Dendritic cell treated with granulocyte-macrophage colony-stimulating factor and Interleukin-4, amounts not matched to agents 40 ng/mL and 50 ng/mL, for 4 days (primary cell): ENCODE measurements at regions not wholly inside any gene's neighbourhood (a gene's known extent, or its start where the extent isn't known, plus 50 kb on each side); places are given as distances from the start of the nearest gene placed in this dataset.
"Not testable (repeated sequence)": the region's sequence is repeated elsewhere in the genome, so short reads cannot be mapped to it uniquely, and the experiment has no call there.

ENCODE experiments used
- H3K27ac Mint-ChIP-seq: one replicate; pipeline ENCODE4 v1.8.0; 2022; ENCODE audit warnings: mild to moderate bottlenecking, mixed read lengths
- H3K27me3 Mint-ChIP-seq: one replicate; pipeline ENCODE4 v1.8.0; 2022; ENCODE audit warnings: mild to moderate bottlenecking, mixed read lengths
- H3K36me3 Mint-ChIP-seq: one replicate; pipeline ENCODE4 v1.8.0; 2022; ENCODE audit warnings: low read depth, mixed read lengths
- H3K4me1 Mint-ChIP-seq: one replicate; pipeline ENCODE4 v1.8.0; 2022; ENCODE audit warnings: low read depth, mixed read lengths
- H3K4me3 Mint-ChIP-seq: one replicate; pipeline ENCODE4 v1.8.0; 2022; ENCODE audit warnings: mild to moderate bottlenecking, moderate library complexity, mixed read lengths
- H3K9me3 Mint-ChIP-seq: one replicate; pipeline ENCODE4 v1.8.0; 2022; ENCODE audit warnings: mixed read lengths
- intact Hi-C: fragments of 100-400 bp; cut with micrococcal nuclease; formaldehyde crosslinking; loops from one replicate; pipeline ENCODE4 v1.15.0; 2022

DNA sequence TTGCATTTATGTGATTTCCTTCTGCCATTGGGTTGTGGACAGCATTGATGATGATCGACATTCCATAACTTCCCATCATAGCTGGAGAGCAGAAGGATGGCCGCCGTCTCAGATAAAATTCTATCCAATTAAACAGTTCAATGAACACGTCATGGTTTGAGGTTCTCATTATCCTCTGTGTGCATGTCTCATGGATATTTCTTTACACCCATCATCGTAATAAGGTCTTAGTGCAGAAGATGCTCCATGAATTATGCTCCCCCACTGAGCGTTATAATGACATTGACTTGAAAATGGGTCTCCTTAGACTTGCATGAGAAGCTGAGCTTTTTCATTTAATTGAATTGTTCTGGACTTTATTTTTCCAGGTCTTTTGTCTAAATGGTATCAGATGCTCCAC lies 92.1 kb downstream of the TRIM42 start:
- Mint-ChIP-seq H3K27ac (no peak overlapping the region), H3K9me3 (peaks cover 4% of the 10 kb centered on the region), H3K36me3 (no peaks in the 10 kb centered on the region), H3K4me3 (no peak overlapping the region), H3K4me1 (peaks cover 22% of the 10 kb centered on the region), H3K27me3 (no peaks in the 10 kb centered on the region)
- intact Hi-C loops, result no loop called here

- peaks cover 15% of the 10 kb centered on the region for H3K9me3 Mint-ChIP-seq
- H3K27ac Mint-ChIP-seq, result peak overlapping the region; percentile 69
- H3K36me3 Mint-ChIP-seq, result no peaks in the 10 kb centered on the region
- intact Hi-C loops, result no loop called here
- no peak overlapping the region for H3K4me3 Mint-ChIP-seq
- peaks cover 22% of the 10 kb centered on the region for H3K4me1 Mint-ChIP-seq
- H3K27me3 Mint-ChIP-seq, result no peaks in the 10 kb centered on the region
These were observed 93.3 kb downstream of the TRIM42 start for GRCh38 chr3:140770977-140771667.

GRCh38 chr3:140777631-140778233 lies 99.9 kb downstream of the TRIM42 start:
- intact Hi-C loops, result no loop called here
- no peaks in the 10 kb centered on the region for H3K27me3 Mint-ChIP-seq
- peaks cover 4% of the 10 kb centered on the region for H3K4me1 Mint-ChIP-seq
- no peak overlapping the region for H3K4me3 Mint-ChIP-seq
- no peak overlapping the region for H3K27ac Mint-ChIP-seq
- H3K36me3 Mint-ChIP-seq, result no peaks in the 10 kb centered on the region
- H3K9me3 Mint-ChIP-seq, result peaks cover 26% of the 10 kb centered on the region

DNA sequence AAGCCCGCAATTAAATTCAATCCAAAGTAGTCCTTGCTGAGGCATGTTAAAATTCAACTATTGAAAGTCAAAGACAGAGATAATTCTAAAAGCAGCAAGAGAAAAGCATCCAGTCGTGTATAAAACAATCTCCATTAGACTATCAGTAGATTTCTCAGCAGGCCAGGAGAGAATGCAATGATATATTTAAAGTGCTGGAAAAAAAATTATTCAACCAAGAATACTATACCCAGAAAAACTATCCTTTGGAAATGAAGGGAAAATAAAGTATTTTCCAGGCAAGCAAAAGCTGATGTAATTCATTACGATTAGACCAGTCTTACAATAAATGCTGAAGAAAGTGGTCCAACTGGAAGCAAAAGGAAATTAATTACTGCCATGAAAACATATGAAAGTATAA lies 113.5 kb downstream of the TRIM42 start:
- Mint-ChIP-seq H3K4me3 (no peak overlapping the region), H3K36me3 (no peaks in the 10 kb centered on the region), H3K27ac (no peak overlapping the region), H3K4me1 (no peaks in the 10 kb centered on the region), H3K27me3 (peaks cover 2% of the 10 kb centered on the region), H3K9me3 (peaks cover 20% of the 10 kb centered on the region)
- intact Hi-C loops, result no loop called here

DNA sequence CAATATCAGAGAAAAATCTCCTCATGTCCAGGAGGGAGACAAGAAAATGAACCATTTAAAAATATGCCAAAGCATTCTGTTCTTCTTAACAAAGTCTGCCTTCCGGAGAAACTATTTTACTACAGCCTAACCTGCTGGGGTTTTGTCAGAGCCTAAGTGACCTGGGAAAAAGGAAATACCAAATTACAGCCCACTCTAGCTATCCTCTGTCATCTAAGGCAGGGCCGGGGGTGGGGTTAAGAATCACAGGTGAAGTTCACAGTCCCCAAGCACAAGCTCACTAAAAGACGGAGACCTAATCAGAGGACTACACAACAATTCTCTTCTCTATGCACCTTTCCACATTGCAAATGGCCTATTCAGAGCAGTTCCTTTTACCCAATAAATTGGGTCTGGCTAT lies 116.6 kb downstream of the TRIM42 start:
- Mint-ChIP-seq H3K27ac (no peak overlapping the region), H3K4me1 (no peaks in the 10 kb centered on the region), H3K9me3 (peaks cover 26% of the 10 kb centered on the region), H3K27me3 (peaks cover 2% of the 10 kb centered on the region), H3K4me3 (no peak overlapping the region), H3K36me3 (no peaks in the 10 kb centered on the region)
- intact Hi-C loops, result no loop called here

DNA sequence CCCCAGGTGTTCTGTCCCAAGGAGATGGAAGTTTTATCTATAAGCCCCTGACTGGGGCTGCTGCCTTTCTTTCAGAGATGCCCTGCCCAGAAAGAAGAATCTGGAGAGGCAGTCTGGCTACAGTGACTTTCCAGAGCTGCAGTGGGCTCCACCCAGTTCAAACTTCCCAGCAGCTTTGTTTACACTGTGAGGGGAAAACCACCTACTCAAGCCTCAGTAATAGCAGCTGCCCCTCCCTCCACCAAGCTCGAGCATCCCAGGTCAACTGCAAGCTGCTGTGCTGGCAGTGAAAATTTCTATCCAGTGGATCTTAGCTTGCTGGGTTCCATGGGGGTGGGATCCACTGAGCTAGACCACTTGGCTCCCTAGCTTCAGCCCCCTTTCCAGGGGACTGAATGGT lies 125.0 kb downstream of the TRIM42 start:
- H3K4me1 Mint-ChIP-seq, intact Hi-C loops, H3K4me3 Mint-ChIP-seq, H3K27ac Mint-ChIP-seq, H3K36me3 Mint-ChIP-seq, H3K27me3 Mint-ChIP-seq: not testable (repeated sequence)
- H3K9me3 Mint-ChIP-seq, result peaks cover 42% of the 10 kb centered on the region

- Mint-ChIP-seq H3K36me3 (no peaks in the 10 kb centered on the region), H3K27ac (no peak overlapping the region), H3K4me1 (no peaks in the 10 kb centered on the region), H3K4me3 (no peak overlapping the region), H3K27me3 (peaks cover 9% of the 10 kb centered on the region), H3K9me3 (peaks cover 36% of the 10 kb centered on the region)
- intact Hi-C loops, result no loop called here
These were observed 131.5 kb downstream of the TRIM42 start for GRCh38 chr3:140809316-140809715.

- intact Hi-C loops, result no loop called here
- Mint-ChIP-seq H3K27ac (no peak overlapping the region), H3K9me3 (peaks cover 11% of the 10 kb centered on the region), H3K4me3 (no peak overlapping the region), H3K4me1 (peaks cover 13% of the 10 kb centered on the region), H3K27me3 (no peaks in the 10 kb centered on the region), H3K36me3 (no peaks in the 10 kb centered on the region)
These were observed 125.1 kb upstream of the SLC25A36 start for GRCh38 chr3:140816372-140817195.

DNA sequence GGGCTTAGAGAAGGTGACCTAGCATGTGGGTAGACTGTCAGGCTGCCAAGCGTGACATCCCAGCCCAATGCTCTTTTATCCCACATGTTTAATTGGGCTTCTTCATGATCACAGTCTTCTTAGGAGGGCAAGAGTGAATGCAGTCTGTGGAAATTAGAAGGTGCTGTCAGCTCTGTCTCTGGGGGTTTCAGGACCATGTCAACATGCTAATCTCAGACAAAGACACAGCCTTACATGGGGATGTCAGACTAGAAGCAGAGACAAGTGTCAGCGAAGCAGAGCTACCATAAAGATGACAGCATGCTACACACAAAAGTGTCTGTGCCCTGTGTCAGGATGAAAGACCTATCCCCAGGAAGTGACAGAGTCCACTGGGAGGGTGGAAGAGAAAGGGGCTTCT lies 120.1 kb upstream of the SLC25A36 start:
- Mint-ChIP-seq H3K4me1 (peaks cover 22% of the 10 kb centered on the region), H3K4me3 (no peak overlapping the region), H3K9me3 (no peaks in the 10 kb centered on the region), H3K27me3 (no peaks in the 10 kb centered on the region), H3K36me3 (no peaks in the 10 kb centered on the region), H3K27ac (no peak overlapping the region)
- intact Hi-C loops, result no loop called here

GRCh38 chr3:140822401-140823047 lies 119.1 kb upstream of the SLC25A36 start:
- Mint-ChIP-seq H3K9me3 (no peaks in the 10 kb centered on the region), H3K4me3 (no peak overlapping the region), H3K27ac (no peak overlapping the region), H3K4me1 (peaks cover 19% of the 10 kb centered on the region), H3K27me3 (no peaks in the 10 kb centered on the region), H3K36me3 (no peaks in the 10 kb centered on the region)
- intact Hi-C loops, result no loop called here

DNA sequence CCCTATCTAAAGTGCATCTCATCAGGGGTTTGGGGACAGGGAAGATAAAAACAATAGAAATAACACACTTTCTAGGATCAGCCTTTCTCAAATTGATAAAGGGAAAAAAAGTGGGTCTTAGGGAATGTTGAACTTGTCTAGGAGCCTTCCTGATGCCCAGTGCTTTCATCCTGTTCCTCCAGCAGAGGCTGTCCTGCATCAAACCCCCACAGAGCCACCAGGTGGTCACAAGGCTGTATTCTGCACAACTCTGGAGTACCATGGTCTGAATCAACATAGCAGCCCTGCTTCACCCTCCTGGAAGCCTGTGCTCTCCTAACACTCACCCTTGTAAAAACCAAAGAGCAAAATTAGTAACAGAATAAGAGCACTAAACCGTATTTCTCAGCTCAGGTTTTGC lies 118.5 kb upstream of the SLC25A36 start:
- H3K4me1 Mint-ChIP-seq, result peaks cover 19% of the 10 kb centered on the region
- H3K27ac Mint-ChIP-seq, result peak overlapping the region; percentile 19
- H3K9me3 Mint-ChIP-seq, result no peaks in the 10 kb centered on the region
- H3K36me3 Mint-ChIP-seq, result no peaks in the 10 kb centered on the region
- H3K4me3 Mint-ChIP-seq, result no peak overlapping the region
- no peaks in the 10 kb centered on the region for H3K27me3 Mint-ChIP-seq
- intact Hi-C loops, result no loop called here

- Mint-ChIP-seq H3K4me1 (peaks cover 15% of the 10 kb centered on the region), H3K27me3 (no peaks in the 10 kb centered on the region), H3K27ac (no peak overlapping the region), H3K9me3 (no peaks in the 10 kb centered on the region), H3K36me3 (no peaks in the 10 kb centered on the region), H3K4me3 (no peak overlapping the region)
- intact Hi-C loops, result no loop called here
These were observed 113.7 kb upstream of the SLC25A36 start for GRCh38 chr3:140827894-140828293.

GRCh38 chr3:140828585-140828984 lies 113.1 kb upstream of the SLC25A36 start:
- Mint-ChIP-seq H3K4me1 (peaks cover 11% of the 10 kb centered on the region), H3K27ac (no peak overlapping the region), H3K27me3 (no peaks in the 10 kb centered on the region), H3K9me3 (no peaks in the 10 kb centered on the region), H3K4me3 (no peak overlapping the region), H3K36me3 (no peaks in the 10 kb centered on the region)
- intact Hi-C loops, result no loop called here

DNA sequence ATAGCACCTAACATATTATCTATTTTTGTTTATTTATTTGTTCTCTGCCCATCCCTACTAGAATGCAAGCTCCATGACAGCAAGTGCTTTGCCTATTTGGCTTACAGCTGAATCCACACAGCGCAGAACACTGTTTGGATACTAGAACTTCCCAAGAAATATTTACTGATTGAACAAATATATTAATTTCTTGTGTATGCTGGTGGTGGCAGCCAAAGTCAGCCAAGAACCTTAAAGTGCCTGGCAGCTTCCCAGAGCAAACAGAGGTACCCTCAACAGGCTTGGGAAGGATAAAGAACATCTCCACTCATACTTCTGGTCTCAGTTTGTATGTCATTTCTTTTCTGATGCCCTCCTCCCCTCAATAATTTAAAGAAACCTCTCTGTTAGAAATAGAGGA lies 111.8 kb upstream of the SLC25A36 start:
- H3K4me1 Mint-ChIP-seq, result peaks cover 19% of the 10 kb centered on the region
- no peak overlapping the region for H3K4me3 Mint-ChIP-seq
- no peaks in the 10 kb centered on the region for H3K27me3 Mint-ChIP-seq
- H3K9me3 Mint-ChIP-seq, result no peaks in the 10 kb centered on the region
- intact Hi-C loops, result no loop called here
- H3K36me3 Mint-ChIP-seq, result no peaks in the 10 kb centered on the region
- H3K27ac Mint-ChIP-seq, result no peak overlapping the region
